AG04449 (cell line): ENCODE measurements at regions not wholly inside any gene's neighbourhood (a gene's known extent, or its start where the extent isn't known, plus 50 kb on each side); places are given as distances from the start of the nearest gene placed in this dataset.

Source experiments
- CTCF ChIA-PET: fragments of 350-600 bp; formaldehyde crosslinking; extraction: SDS; loops from one replicate; lab custom pipeline; 2021; ENCODE audit warnings: antibody characterized with exemption; lab: Yijun Ruan, JAX
- POLR2A ChIA-PET: fragments of 400-600, 350-600 bp; formaldehyde crosslinking; extraction: SDS; loops from one replicate; lab custom pipeline; 2020; ENCODE audit warnings: antibody characterized with exemption, inconsistent platforms; lab: Yijun Ruan, JAX
- DNase-seq: peaks from one replicate; pipeline ENCODE4 v3.0.0-alpha.2; 2010; ENCODE audit warnings: low read depth, low spot score
- H3K4me3 ChIP-seq: 2 replicates; pipeline ENCODE4 v1.5.1; 2011; ENCODE audit warnings: low read depth, mild to moderate bottlenecking, control low read depth, low read length
- TF ChIP-seq, protein P1 (sequence below): IDR thresholded peaks from one replicate; pipeline ENCODE4 v1.5.1; 2011; ENCODE audit warnings: mild to moderate bottlenecking, moderate library complexity, low read length, control low read depth, inconsistent platforms; ENCODE audit not compliant: insufficient read depth; ENCODE audit errors: missing control alignments

- ChIA-PET POLR2A (interaction anchor here (0.7 kb wide), 1 partner anchor 218 kb away, joined by 3 read pairs; the partner anchor contains the start of gene NR2F1), CTCF (interaction anchor here (0.6 to 3.3 kb wide), 35 partner anchors 8 to 1241 kb away, joined by 3 to 53 read pairs (median 5); partner anchors contain the start of genes NR2F1 and NR2F1-AS1)
Observed at GRCh38 chr5:93800988-93801811, 59.8 kb upstream of the POU5F2 start.

DNA sequence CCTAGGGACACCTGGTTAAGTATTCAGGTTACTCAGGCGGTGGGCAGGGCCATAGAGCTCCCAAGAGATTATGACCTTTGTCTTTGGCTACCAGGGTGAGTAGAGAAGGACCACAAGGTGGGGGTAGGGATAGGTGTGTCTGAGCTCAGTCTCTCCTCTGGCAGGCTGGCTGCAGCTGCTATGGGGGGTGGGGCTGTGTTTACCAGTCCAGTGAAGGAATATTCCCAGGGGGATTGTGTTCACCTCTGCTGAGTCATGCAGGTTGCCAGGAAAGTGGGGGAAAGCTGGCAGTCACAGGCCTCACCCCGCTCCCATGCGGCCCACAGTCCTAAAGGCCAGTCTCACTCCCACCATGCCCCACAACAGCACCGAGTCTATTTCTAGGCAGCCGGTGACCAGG, 53.6 kb upstream of the POU5F2 start:
- no peak for DNase-seq
- H3K4me3 ChIP-seq = no peak overlapping the region
- TF ChIP-seq, protein P1, sequence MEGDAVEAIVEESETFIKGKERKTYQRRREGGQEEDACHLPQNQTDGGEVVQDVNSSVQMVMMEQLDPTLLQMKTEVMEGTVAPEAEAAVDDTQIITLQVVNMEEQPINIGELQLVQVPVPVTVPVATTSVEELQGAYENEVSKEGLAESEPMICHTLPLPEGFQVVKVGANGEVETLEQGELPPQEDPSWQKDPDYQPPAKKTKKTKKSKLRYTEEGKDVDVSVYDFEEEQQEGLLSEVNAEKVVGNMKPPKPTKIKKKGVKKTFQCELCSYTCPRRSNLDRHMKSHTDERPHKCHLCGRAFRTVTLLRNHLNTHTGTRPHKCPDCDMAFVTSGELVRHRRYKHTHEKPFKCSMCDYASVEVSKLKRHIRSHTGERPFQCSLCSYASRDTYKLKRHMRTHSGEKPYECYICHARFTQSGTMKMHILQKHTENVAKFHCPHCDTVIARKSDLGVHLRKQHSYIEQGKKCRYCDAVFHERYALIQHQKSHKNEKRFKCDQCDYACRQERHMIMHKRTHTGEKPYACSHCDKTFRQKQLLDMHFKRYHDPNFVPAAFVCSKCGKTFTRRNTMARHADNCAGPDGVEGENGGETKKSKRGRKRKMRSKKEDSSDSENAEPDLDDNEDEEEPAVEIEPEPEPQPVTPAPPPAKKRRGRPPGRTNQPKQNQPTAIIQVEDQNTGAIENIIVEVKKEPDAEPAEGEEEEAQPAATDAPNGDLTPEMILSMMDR = no peak
- CTCF ChIA-PET = interaction anchor here (1.4 to 3.3 kb wide), 2 partner anchors 9 to 187 kb away, joined by 4 to 17 read pairs; no protein-coding TSS in a partner anchor
- POLR2A ChIA-PET = no interaction called here

More at GRCh38 chr5:93800988-93801811, 59.8 kb upstream of the POU5F2 start:
- TF ChIP-seq, protein P1 = peak; percentile 47
- H3K4me3 ChIP-seq = no peak overlapping the region
- DNase-seq = no peak

GRCh38 chr5:93793159-93793781, 51.9 kb upstream of the POU5F2 start:
- DNase-seq = no peak
- H3K4me3 ChIP-seq = no peak overlapping the region
- POLR2A ChIA-PET = no interaction called here
- TF ChIP-seq, protein P1 = no peak
- CTCF ChIA-PET = interaction anchor here (0.9 to 5.0 kb wide), 2 partner anchors 7 to 16 kb away, joined by 4 to 41 read pairs; no protein-coding TSS in a partner anchor

DNA sequence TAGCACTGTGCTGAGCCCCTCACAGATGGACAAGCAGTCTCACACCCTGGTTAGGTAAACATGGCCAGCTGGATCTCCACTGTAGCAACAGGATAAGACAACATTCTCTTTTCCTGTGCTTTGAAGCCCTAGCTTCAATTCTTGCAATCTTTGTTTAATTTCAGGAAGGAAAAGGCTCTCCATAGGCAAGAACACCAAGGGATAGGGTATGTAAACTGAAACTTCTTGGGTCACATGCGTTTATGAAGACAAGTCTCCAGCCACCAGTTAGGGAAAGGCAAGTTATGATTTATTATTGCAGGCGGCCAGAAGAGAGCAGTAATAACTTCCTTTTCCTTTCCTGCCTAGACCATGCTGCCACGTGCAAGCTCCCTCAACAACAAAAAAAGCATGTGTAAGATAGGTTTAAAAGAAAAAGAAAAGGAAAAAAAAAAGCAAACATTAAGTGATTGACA, 50.1 kb upstream of the POU5F2 start:
- TF ChIP-seq, protein P1 = no peak
- POLR2A ChIA-PET = no interaction called here
- CTCF ChIA-PET = interaction anchor here (0.8 to 5.0 kb wide), 4 partner anchors 9 to 183 kb away, joined by 3 to 41 read pairs (median 14); no protein-coding TSS in a partner anchor
- no peak overlapping the region for H3K4me3 ChIP-seq
- no peak for DNase-seq
